Superior temporal gyrus (tissue), 1 donor: ENCODE measurements at regions not wholly inside any gene's neighbourhood (a gene's known extent, or its start where the extent isn't known, plus 50 kb on each side); places are given as distances from the start of the nearest gene placed in this dataset.

Experiments
- DNase-seq: peaks from one replicate; pipeline ENCODE4 v3.0.0-alpha.2; 2016; ENCODE audit errors: extremely low spot score

- no peak for DNase-seq
These were observed 362.6 kb downstream of the QKI start for GRCh38 chr6:163776906-163777686.

- DNase-seq: no peak
These were observed 361.8 kb downstream of the QKI start for GRCh38 chr6:163776196-163776905.

DNA sequence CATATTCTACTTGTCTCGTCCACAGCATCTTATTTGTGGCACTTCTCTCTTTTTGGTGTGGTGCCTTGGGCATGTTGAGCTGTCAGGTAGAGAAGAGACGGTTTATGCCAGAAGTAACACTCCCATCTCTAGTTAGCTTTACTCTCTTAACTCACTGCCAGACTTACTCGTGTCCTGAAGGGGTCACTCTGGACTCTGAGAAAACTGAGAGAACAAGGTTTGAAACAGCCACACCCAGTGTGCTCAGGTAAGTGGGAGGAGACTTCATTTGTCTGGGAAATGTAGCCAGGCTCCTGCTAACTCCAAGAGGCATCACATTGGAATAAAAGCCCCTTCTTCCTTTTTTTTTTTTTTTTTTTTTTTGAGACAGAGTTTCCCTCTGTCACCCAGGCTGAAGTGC is 360.8 kb downstream of the QKI start:
- DNase-seq: no peak

DNA sequence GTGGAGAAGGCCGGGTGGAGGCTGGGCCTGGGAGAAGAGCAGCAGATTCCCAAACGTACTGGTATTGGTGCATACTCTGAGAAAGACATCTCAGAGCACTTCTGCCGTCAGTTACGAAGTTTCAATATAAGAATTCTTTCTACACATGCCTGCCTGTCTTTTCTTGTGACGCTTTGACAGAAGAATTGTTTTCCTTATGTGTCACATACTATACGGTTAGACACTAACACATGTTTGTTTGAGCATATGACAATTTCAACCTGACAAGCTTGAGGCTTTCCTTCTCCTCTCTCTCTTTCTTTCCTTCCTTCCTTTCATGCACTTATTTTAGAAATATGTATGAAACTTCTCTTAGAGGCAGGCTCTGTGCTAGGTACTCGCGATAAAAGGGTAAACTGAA is 360.0 kb downstream of the QKI start:
- no peak for DNase-seq

- DNase-seq: no peak
These were observed 359.1 kb downstream of the QKI start for GRCh38 chr6:163773646-163774045.

GRCh38 chr6:163772701-163773100 is 358.2 kb downstream of the QKI start:
- no peak for DNase-seq

GRCh38 chr6:163771180-163771579 is 356.7 kb downstream of the QKI start:
- DNase-seq: no peak

DNA sequence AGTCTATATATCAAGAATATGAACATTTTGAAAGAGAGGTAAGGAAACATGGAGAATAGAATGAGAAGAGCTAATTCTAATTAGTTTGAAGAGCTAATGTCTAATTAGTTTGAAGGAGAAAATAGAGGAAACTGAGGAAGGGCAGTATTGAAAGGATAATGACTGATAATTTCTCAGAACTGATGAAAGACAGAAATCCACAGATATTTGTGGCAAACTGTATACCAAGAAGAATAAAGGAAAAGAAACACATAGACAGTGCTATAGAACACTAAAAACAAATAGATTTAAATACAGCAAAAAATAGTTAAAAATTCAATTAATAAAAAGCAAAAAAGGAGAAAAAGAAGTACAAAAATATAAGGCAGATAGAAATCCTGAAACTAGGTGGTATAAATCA is 354.4 kb downstream of the QKI start:
- DNase-seq: no peak

DNA sequence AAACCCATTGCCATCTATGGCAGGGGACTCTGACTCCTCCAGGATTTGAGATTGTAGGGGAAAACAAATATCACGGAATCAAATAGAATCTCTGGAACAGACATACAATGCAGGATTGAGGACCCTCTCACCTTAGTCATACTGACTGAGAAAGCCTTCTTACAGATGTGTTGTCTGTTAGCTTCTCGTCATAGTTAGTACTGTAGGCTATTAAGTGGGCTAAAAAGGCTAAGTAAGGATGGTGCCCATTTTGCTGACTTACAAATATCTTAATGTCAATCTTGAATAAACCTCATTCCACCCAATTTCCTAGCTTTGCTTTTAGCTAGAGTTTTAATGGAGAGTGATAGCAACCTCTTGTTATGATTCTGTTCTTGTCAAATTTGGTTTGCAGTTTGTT is 352.4 kb downstream of the QKI start:
- no peak for DNase-seq

DNA sequence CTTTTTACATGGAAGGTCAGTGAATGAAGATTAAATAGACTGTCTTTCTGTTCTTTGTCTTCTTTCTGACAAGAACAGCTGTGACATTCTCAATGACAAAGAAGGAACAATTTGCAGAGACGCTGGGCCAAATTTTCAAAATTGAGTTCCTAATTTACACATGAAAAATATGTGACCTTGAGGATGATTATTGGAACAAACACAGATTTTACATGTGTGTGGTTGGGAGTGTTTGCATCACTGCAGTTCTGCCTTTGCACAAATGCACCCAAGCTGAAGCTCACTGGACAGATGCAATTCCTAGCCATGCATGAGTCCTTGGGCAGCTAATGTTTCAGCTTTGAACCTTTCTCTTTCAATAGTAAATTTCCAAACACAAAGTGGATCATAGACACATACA is 350.8 kb downstream of the QKI start:
- DNase-seq: no peak

- DNase-seq: no peak
These were observed 350.0 kb downstream of the QKI start for GRCh38 chr6:163764565-163764964.

- DNase-seq: no peak
These were observed 347.0 kb downstream of the QKI start for GRCh38 chr6:163761481-163761880.

DNA sequence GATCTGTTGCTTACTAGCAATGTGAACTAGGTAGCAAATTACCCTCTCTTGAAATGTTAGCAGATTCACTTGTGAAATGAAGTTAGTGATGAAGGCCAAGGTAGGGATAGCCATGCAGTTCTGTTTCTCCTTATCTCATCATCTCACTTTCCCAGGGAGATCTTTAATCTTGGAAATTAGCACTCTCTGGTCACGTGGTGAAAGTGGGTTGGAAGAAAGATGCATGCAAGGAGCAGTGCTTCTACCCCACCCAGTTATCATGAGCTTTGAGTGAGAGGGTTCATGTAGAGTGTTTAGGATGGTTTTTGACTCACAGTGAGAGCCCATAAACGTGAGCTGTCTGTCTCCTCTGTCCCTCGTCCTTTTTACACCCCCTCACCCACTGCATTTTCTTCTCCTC is 346.3 kb downstream of the QKI start:
- DNase-seq: no peak

- DNase-seq: no peak
These were observed 345.0 kb downstream of the QKI start for GRCh38 chr6:163759542-163759941.

- no peak for DNase-seq
These were observed 343.0 kb downstream of the QKI start for GRCh38 chr6:163757520-163757919.

GRCh38 chr6:163756079-163756478 is 341.6 kb downstream of the QKI start:
- DNase-seq: no peak

- DNase-seq: no peak
These were observed 340.3 kb downstream of the QKI start for GRCh38 chr6:163754866-163755265.

DNA sequence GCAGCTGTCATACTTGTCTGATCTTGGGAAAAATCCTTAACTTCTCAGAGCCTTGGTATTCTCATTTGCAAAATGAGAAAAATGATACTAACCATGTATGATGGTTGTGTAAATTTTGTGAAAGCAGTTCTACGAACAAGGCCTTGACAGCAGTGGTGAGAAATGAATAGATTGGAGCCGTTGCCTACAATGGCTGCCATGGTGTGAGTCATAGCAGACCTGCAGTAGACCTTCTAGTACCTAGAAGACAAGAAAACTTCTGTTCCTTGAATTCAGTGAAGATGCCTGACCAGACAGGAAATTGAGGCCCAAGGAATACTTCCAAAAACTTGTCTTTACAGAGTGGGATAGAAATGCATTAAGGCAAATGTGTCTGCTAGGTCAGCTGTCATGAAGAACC is 338.9 kb downstream of the QKI start:
- DNase-seq: no peak

GRCh38 chr6:163752446-163752845 is 337.9 kb downstream of the QKI start:
- DNase-seq: no peak

DNA sequence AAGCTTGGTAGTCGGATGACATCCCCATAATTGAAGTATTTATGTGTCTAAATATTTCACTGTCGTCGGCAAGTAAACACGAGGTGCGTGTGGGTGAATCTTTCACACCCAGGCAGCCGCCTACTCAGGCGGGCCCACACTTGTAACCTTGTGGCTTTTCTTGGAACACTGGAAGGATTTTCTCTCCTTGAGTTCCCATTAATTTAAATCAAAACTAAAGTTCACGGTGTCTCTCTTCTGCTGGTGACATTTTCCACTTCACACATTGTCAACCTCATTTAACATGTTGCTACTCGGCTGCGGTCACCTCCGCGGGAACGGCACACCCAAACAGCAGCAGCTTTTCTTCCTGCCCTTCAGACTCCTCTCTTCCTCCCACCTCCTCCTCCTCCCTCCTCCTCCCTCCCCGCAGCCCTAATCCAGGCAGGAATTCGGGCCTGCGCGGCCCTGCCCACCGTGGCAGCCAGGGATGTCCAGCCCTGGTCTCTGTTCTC is 336.6 kb downstream of the QKI start:
- DNase-seq: no peak

DNA sequence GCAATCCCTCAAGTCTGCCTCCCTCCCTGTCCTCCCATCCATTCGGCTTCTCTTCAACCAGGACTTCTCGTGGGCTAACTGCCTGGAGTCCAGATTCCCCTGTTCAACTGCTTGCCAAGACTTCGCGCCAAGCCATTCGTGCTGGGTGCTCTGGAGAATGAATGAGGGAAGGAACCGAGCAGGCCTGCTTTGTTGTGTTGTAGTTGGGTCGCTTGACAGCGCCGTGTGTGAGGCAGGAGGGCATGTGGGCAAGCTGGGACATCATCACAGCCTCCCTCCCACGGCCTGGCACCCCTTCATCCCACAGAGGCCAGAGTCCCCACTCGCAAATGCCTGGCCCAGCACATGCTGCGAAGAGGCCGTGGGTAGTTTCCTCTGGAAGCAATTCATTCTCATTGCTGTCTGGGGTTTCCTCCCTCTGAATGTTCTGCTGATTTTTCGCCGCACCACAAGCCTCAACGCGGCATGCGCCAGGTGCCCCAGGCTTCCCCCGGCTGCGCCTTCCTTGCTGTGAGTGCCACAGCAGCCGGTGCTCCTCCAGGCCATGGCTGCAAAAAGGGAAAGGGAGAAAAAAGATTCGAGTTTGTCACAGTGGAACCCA is 336.0 kb downstream of the QKI start:
- no peak for DNase-seq

DNA sequence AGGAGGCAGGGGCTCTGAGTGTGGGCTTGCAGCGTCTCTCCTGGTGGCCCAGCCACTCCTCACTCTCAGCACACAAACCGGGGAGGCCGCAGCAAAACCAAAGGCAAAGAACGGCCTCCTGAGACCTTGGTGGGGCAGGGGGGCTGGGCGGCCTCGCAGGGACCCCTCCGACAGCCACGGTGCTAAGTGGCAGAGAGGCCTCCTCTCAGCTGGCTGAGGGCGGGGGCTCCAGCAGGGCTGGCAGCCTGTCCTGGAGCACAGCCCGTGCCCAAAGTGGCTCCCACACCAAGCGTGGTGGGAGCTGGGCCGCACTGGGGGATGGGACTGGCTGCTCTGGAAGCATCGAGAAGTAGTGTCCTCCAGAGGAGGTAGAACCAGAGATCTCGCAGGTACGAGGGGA is 334.4 kb downstream of the QKI start:
- DNase-seq: no peak

DNA sequence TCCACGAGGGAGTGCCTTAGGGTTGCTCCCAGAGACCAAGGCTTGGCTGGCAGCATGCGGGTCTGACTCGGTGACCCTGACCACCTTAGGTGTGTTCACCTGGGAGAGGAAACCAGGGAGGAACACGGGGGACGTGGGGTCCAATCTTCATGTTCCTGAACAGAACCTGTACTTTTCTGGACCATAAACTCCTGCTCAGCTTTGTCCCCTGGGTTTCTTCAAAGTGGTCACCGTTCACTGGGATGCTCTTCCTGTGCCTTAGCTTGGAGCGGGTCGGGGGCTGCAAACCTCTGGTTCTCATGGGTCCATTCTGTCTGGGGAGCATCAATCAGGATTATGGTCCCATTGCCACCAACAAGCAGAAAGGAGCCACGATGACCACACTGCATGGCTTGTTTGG is 333.5 kb downstream of the QKI start:
- DNase-seq: no peak
